ENCODE measurements at regions not wholly inside any gene's neighbourhood (a gene's known extent, or its start where the extent isn't known, plus 50 kb on each side); places are given as distances from the start of the nearest gene placed in this dataset.
"Not testable (repeated sequence)": the region's sequence is repeated elsewhere in the genome, so short reads cannot be mapped to it uniquely, and the experiment has no call there.

DNA sequence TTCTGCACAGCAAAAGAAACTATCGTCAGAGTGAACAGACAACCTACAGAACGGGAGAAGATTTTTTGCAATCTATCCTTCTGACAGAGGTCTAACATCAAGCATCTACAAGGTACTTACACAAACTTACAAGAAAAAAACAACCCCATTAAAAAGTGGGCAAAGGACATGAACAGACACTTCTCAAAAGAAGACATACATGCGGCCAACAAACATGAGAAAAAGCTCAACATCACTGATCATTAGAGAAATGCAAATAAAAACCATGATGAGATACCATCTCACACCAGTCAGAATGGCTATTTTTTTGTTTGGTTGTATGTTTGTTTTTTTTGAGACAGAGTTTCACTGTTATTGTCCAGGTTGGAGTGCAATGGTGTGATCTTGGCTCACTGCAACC is 131.5 kb upstream of the MED13 start:
- H3K9me3 ChIP-seq (ENCODE audit: control insufficient read depth, low read length); H3K9ac ChIP-seq (ENCODE audit: low read length); H3K36me3 ChIP-seq (ENCODE audit: control insufficient read depth, insufficient read depth, low read length, severe bottlenecking); H3K4me3 ChIP-seq (ENCODE audit: low read length); H3K27me3 ChIP-seq (replicated peaks; ENCODE audit: control insufficient read depth, insufficient read depth, low read length); DNase-seq (ENCODE audit: low read depth); H3K4me1 ChIP-seq (ENCODE audit: control insufficient read depth, insufficient read depth, low read length): not testable (repeated sequence)

DNA sequence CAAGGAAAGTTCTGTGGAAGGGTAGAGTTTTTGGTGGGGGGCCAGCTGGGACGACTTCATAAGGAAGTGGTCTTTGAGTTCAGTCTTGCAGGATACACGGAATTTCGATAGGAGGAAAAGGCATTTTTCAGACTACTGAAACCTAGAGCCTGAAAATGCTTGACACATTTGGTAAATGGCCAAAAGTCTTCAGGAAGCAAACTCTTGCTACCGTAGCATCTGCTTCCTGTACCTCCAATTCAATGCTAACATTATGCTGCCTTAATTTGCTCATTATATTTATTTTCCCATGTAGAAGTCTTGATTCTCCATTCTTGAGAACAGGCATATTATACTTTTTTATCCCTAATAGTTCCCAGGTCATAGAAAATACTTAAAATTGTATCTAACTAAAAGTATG is 129.3 kb upstream of the MED13 start:
- DNase-seq (ENCODE audit: low read depth), result no peak
- H3K9me3 ChIP-seq (ENCODE audit: control insufficient read depth, low read length), result peaks cover 4% of the 10 kb centered on the region

DNA sequence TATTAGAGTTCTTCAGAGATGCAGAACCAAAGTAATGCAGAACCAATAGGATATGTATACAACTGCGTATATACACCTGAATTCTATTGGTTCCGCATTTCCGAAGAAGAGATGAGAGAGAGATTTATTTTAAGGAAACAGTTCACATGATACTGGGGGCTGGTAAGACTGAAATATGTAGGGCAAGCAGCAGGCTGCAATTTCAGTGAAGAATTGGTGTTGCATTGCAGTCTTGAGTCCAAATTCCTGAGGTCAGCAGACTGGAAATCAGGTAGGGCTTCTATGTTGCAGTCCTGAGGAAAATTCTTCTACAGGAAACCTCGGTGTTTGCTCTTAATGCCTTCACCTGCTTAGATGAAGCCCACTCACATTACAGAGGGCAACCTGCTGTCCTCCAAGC is 128.2 kb upstream of the MED13 start:
- Histone ChIP-seq H3K36me3 (ENCODE audit: control insufficient read depth, insufficient read depth, low read length, severe bottlenecking) (no peaks in the 10 kb centered on the region), H3K9me3 (ENCODE audit: control insufficient read depth, low read length) (peaks cover 4% of the 10 kb centered on the region), H3K4me3 (ENCODE audit: low read length) (no peak overlapping the region), H3K27me3 (replicated peaks; ENCODE audit: control insufficient read depth, insufficient read depth, low read length) (peaks cover 8% of the 10 kb centered on the region), H3K9ac (ENCODE audit: low read length) (no peak overlapping the region), H3K4me1 (ENCODE audit: control insufficient read depth, insufficient read depth, low read length) (no peaks in the 10 kb centered on the region)
- DNase-seq (ENCODE audit: low read depth), result no peak

More for the DNA sequence above, 129.3 kb upstream of the MED13 start:
- peaks cover 9% of the 10 kb centered on the region for H3K27me3 ChIP-seq (replicated peaks; ENCODE audit: control insufficient read depth, insufficient read depth, low read length)
- no peaks in the 10 kb centered on the region for H3K4me1 ChIP-seq (ENCODE audit: control insufficient read depth, insufficient read depth, low read length)
- no peak overlapping the region for H3K4me3 ChIP-seq (ENCODE audit: low read length)
- H3K36me3 ChIP-seq (ENCODE audit: control insufficient read depth, insufficient read depth, low read length, severe bottlenecking), result no peaks in the 10 kb centered on the region
- no peak overlapping the region for H3K9ac ChIP-seq (ENCODE audit: low read length)

DNA sequence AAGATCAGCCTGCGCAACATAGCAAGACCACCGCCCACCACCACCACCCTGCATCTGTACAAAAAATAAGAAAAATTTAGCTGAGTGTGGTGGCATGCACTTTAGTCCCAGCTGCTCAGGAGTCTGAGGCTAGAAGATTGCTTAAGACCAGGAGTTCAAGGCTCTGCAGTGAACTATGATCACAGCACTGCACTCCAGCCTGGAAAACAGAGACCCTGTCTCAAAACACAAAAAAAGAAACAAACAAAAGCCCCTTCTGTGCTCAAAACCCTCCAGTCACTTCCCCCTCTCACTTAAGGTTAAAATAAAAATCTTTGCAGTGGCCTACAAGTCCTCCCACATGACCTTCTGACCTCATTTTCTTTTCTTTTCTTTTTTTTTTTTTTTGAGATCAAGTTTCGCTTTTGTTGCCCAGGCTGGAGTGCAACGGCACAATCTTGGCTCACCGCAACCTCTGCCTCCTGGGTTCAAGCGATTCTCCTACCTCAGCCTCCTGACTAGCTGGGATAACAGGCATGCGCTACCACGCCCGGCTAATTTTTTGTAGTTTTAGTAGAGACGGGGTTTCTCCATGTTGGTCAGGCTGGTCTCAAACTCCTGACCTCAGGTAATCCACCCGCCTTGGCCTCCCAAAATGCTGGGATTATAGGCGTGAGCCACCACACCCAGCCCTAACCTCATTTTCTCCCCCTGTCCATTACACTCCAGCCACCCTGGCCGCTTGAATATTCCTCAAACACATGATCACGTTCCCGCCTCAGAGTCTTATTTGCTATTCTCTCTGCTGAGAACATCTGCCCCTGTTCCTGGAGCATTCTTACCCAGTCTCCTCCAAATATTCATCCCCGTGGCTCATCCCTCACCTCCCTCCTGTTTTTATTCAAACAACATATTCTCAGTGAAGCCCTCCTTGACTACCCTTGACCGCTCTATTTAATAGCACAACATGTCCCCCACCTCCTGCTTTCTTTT is 126.6 kb upstream of the MED13 start:
- DNase-seq (ENCODE audit: low read depth), result no peak
- no peak overlapping the region for H3K9ac ChIP-seq (ENCODE audit: low read length)

DNA sequence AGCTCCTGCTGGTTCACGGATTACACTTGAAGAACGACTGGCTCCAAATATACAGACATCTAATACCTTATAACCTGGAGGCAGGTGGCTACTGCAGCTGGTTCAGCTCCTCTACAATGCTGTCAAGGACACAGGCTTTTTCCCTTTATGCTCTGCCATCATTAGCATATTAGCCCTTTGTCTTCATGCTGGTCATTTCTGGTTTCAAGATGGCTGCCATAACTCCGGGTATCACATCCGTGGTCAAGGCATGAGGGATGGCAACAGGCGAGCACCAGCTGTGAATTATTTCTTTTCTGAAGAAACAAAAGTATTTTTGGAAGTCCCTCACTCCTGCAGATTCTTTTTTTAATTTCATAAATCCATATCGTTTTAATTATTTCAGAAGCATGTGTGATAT is 124.3 kb upstream of the MED13 start:
- Histone ChIP-seq H3K36me3 (ENCODE audit: control insufficient read depth, insufficient read depth, low read length, severe bottlenecking) (no peaks in the 10 kb centered on the region), H3K9ac (ENCODE audit: low read length) (no peak overlapping the region), H3K4me3 (ENCODE audit: low read length) (no peak overlapping the region), H3K4me1 (ENCODE audit: control insufficient read depth, insufficient read depth, low read length) (no peaks in the 10 kb centered on the region), H3K27me3 (replicated peaks; ENCODE audit: control insufficient read depth, insufficient read depth, low read length) (peaks cover 4% of the 10 kb centered on the region), H3K9me3 (ENCODE audit: control insufficient read depth, low read length) (no peaks in the 10 kb centered on the region)
- no peak for DNase-seq (ENCODE audit: low read depth)

More for the DNA sequence above, 126.6 kb upstream of the MED13 start:
- Histone ChIP-seq H3K36me3 (ENCODE audit: control insufficient read depth, insufficient read depth, low read length, severe bottlenecking) (no peaks in the 10 kb centered on the region), H3K27me3 (replicated peaks; ENCODE audit: control insufficient read depth, insufficient read depth, low read length) (peaks cover 4% of the 10 kb centered on the region), H3K4me3 (ENCODE audit: low read length) (no peak overlapping the region), H3K9me3 (ENCODE audit: control insufficient read depth, low read length) (peaks cover 4% of the 10 kb centered on the region), H3K4me1 (ENCODE audit: control insufficient read depth, insufficient read depth, low read length) (no peaks in the 10 kb centered on the region)

DNA sequence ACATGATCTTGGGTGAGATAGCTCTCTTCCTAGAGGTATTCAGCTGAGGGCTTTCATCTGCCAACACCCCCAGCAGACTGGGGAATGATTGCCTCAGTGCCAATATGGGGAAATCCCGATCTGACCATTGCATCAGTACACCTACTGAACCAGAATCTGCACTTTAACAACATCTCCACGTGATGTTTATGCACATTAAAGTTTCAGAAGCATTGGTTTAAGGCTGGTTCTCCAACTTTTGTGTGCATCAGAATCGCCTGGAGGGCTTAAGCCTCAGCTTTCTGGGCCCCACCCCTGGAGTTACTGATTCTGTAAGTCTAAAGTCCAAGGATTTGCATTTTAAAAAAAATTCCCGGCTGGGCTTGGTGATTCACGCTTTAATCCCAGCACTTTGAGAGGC is 123.6 kb upstream of the MED13 start:
- no peak for DNase-seq (ENCODE audit: low read depth)
- Histone ChIP-seq H3K4me3 (ENCODE audit: low read length) (no peak overlapping the region), H3K27me3 (replicated peaks; ENCODE audit: control insufficient read depth, insufficient read depth, low read length) (peaks cover 4% of the 10 kb centered on the region)

DNA sequence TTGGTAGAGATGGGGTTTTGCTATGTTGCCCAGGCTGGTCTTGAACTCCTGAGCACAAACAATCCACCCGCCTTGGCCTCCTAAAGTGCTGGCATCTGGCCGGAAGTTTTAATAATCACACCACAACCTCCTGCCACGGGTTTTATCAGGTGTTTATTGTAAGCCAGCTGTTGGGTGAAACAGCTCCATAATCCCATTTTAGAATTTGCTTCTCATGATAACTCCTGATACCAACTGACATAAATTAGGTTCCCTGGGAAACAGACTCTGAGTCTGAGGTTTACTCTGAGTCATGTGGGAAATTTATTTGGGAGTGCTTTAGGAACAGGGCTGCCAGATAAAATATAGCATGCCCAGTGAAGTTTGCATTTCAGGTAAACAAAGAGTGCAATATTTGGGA is 122.6 kb upstream of the MED13 start:
- no peak for DNase-seq (ENCODE audit: low read depth)
- no peaks in the 10 kb centered on the region for H3K9me3 ChIP-seq (ENCODE audit: control insufficient read depth, low read length)
- H3K4me3 ChIP-seq (ENCODE audit: low read length), result no peak overlapping the region
- no peaks in the 10 kb centered on the region for H3K36me3 ChIP-seq (ENCODE audit: control insufficient read depth, insufficient read depth, low read length, severe bottlenecking)
- H3K27me3 ChIP-seq (replicated peaks; ENCODE audit: control insufficient read depth, insufficient read depth, low read length), result peaks cover 4% of the 10 kb centered on the region
- no peaks in the 10 kb centered on the region for H3K4me1 ChIP-seq (ENCODE audit: control insufficient read depth, insufficient read depth, low read length)
- H3K9ac ChIP-seq (ENCODE audit: low read length), result no peak overlapping the region

More for the DNA sequence above, 123.6 kb upstream of the MED13 start:
- Histone ChIP-seq H3K36me3 (ENCODE audit: control insufficient read depth, insufficient read depth, low read length, severe bottlenecking) (no peaks in the 10 kb centered on the region), H3K9ac (ENCODE audit: low read length) (no peak overlapping the region), H3K9me3 (ENCODE audit: control insufficient read depth, low read length) (no peaks in the 10 kb centered on the region), H3K4me1 (ENCODE audit: control insufficient read depth, insufficient read depth, low read length) (no peaks in the 10 kb centered on the region)

DNA sequence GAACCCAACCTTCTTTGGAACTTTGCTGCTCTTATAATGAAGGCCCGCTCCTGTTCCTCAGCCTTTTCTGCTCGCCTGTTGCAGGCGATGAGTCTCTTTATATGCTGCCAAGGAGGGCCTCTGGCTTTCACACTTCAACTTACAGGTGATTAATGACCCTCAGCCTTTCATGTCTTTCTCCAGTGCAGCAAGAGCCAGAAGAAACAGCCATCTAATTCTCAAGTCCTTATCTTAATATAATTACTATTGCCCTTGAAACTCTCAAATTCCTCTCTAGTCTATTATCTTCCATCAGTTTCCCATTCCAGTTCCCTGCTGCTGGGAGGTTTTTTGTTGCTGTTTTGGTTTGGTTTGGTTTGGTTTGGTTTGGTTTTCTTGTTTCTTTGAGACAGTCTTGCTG is 121.8 kb upstream of the MED13 start:
- H3K4me3 ChIP-seq (ENCODE audit: low read length), result no peak overlapping the region
- no peak for DNase-seq (ENCODE audit: low read depth)

DNA sequence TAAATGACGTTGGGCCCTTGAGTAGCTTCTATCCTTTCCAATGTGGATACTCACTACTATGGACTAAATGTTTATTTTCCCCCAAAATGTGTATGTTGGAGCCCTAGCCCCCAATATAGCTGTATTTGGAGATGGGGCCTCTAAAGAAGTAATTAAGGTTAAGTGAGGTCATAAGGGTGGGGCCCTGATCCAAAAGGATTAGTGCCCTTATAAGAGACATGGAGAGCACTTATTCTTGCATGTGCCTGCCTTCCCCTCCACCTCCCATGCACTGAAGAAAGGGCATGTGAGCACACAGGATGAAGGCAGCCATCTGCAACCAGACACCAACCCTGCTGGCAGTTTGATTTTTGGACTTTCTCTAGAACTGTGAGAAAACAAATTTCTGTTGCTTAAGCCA is 115.7 kb upstream of the MED13 start:
- H3K9me3 ChIP-seq (ENCODE audit: control insufficient read depth, low read length), result peaks cover 12% of the 10 kb centered on the region
- H3K27me3 ChIP-seq (replicated peaks; ENCODE audit: control insufficient read depth, insufficient read depth, low read length), result no peaks in the 10 kb centered on the region
- H3K9ac ChIP-seq (ENCODE audit: low read length), result no peak overlapping the region
- H3K4me3 ChIP-seq (ENCODE audit: low read length), result no peak overlapping the region
- DNase-seq (ENCODE audit: low read depth), result no peak
- no peaks in the 10 kb centered on the region for H3K36me3 ChIP-seq (ENCODE audit: control insufficient read depth, insufficient read depth, low read length, severe bottlenecking)
- no peaks in the 10 kb centered on the region for H3K4me1 ChIP-seq (ENCODE audit: control insufficient read depth, insufficient read depth, low read length)

More for the DNA sequence above, 121.8 kb upstream of the MED13 start:
- peaks cover 4% of the 10 kb centered on the region for H3K27me3 ChIP-seq (replicated peaks; ENCODE audit: control insufficient read depth, insufficient read depth, low read length)
- no peaks in the 10 kb centered on the region for H3K4me1 ChIP-seq (ENCODE audit: control insufficient read depth, insufficient read depth, low read length)
- H3K36me3 ChIP-seq (ENCODE audit: control insufficient read depth, insufficient read depth, low read length, severe bottlenecking), result no peaks in the 10 kb centered on the region
- H3K9me3 ChIP-seq (ENCODE audit: control insufficient read depth, low read length), result no peaks in the 10 kb centered on the region
- H3K9ac ChIP-seq (ENCODE audit: low read length), result no peak overlapping the region

DNA sequence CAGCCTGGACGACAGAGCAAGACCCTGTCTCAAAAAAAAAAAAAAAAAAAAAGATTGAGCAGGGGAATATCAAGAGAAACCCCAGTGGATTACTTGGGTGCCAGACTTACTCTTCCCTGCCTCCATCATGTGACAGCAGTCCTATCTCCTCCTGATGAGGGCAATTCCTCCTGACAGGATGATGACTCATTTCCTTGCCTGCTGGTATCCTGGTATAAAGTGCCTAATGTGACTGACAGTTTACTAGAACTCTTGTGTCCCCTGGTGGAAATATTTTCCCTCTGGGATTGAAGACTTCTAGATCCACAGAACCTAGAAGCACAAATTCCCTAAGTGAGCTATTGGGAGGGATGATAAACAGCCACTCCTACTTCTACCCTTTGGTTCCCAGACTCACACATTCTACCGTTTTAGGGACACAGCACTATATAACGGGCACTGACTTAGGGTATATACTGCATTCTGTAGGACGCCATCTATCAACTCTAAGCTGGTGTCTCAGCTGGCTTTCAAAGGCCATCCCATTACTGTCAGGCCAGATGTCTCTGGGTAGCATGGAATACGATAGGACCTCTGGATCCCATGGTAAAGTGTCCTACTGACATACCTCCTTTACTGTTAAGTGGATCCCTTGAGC is 114.6 kb upstream of the MED13 start:
- H3K4me1 ChIP-seq (ENCODE audit: control insufficient read depth, insufficient read depth, low read length), result no peaks in the 10 kb centered on the region
- DNase-seq (ENCODE audit: low read depth), result peak; percentile 32
- H3K9ac ChIP-seq (ENCODE audit: low read length), result no peak overlapping the region
- H3K36me3 ChIP-seq (ENCODE audit: control insufficient read depth, insufficient read depth, low read length, severe bottlenecking), result no peaks in the 10 kb centered on the region
- H3K9me3 ChIP-seq (ENCODE audit: control insufficient read depth, low read length), result peaks cover 12% of the 10 kb centered on the region
- H3K4me3 ChIP-seq (ENCODE audit: low read length), result no peak overlapping the region
- no peaks in the 10 kb centered on the region for H3K27me3 ChIP-seq (replicated peaks; ENCODE audit: control insufficient read depth, insufficient read depth, low read length)

DNA sequence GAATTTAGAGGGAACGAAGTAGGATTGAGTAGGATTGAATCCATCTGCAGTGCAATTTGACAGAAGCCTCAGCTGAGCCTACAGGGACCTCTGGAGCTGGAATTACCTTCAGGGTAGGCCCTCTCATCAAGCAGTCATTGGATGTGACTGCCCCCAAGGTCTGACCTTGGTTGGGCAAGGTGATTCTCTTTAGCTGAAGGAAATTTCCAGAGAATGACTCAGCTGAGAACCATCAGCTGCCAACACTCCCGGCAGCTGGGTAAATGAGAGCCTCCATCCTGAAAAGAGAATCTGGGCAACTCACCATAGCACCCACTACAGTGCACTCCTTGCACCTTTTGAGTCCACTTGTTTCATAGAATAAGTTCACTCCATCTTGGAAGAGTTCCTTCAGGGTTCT is 113.5 kb upstream of the MED13 start:
- H3K4me3 ChIP-seq (ENCODE audit: low read length), result no peak overlapping the region
- DNase-seq (ENCODE audit: low read depth), result peak; percentile 20
- H3K36me3 ChIP-seq (ENCODE audit: control insufficient read depth, insufficient read depth, low read length, severe bottlenecking), result no peaks in the 10 kb centered on the region
- H3K9ac ChIP-seq (ENCODE audit: low read length), result no peak overlapping the region
- no peaks in the 10 kb centered on the region for H3K27me3 ChIP-seq (replicated peaks; ENCODE audit: control insufficient read depth, insufficient read depth, low read length)
- no peaks in the 10 kb centered on the region for H3K4me1 ChIP-seq (ENCODE audit: control insufficient read depth, insufficient read depth, low read length)
- H3K9me3 ChIP-seq (ENCODE audit: control insufficient read depth, low read length), result peaks cover 12% of the 10 kb centered on the region

Data from adipocyte (in vitro differentiated cells).